Activated CD8-positive, alpha-beta T cell treated with anti-CD3 and anti-CD28 coated beads for 36 hours (primary cell): ENCODE measurements at regions not wholly inside any gene's neighbourhood (a gene's known extent, or its start where the extent isn't known, plus 50 kb on each side); places are given as distances from the start of the nearest gene placed in this dataset.
"Not testable (repeated sequence)": the region's sequence is repeated elsewhere in the genome, so short reads cannot be mapped to it uniquely, and the experiment has no call there.

Experiments used
- ATAC-seq: fragments of 200-7000 bp; cut with Tn5 transposase; one replicate; pipeline ENCODE4 v1.10.0; 2021; ENCODE audit warnings: mild to moderate bottlenecking, moderate library complexity
- CTCF ChIA-PET: fragments of 350-600 bp; sonication (Branson Sonifier 250); formaldehyde crosslinking; loops from one replicate; lab custom pipeline; 2021; ENCODE audit warnings: antibody characterized with exemption; lab: Charles Lee
- POLR2A ChIA-PET: fragments of 350-600 bp; sonication (Branson Sonifier 250); formaldehyde crosslinking; loops from one replicate; lab custom pipeline; 2021; ENCODE audit warnings: antibody characterized with exemption; lab: Charles Lee
- DNase-seq: peaks from one replicate; pipeline ENCODE4 v3.0.0-alpha.2; 2020
- H3K27ac Mint-ChIP-seq: one replicate; pipeline ENCODE4 v1.8.0; 2021; ENCODE audit warnings: mild to moderate bottlenecking, mixed read lengths
- H3K27me3 Mint-ChIP-seq: one replicate; pipeline ENCODE4 v1.8.0; 2021; ENCODE audit warnings: mixed read lengths
- H3K36me3 Mint-ChIP-seq: one replicate; pipeline ENCODE4 v1.8.0; 2021; ENCODE audit warnings: low read depth, mixed read lengths
- H3K4me1 Mint-ChIP-seq: one replicate; pipeline ENCODE4 v1.8.0; 2021; ENCODE audit warnings: low read depth, mixed read lengths
- H3K4me3 Mint-ChIP-seq: one replicate; pipeline ENCODE4 v1.8.0; 2021; ENCODE audit warnings: mild to moderate bottlenecking, moderate library complexity, mixed read lengths
- H3K9me3 Mint-ChIP-seq: one replicate; pipeline ENCODE4 v1.8.0; 2021; ENCODE audit warnings: mixed read lengths
- intact Hi-C: fragments of 100-400 bp; cut with micrococcal nuclease; formaldehyde crosslinking; loops from one replicate; pipeline ENCODE4 v1.10.0; 2022
- TF ChIP-seq, protein P1 (sequence below): fragments of 200-600 bp; IDR thresholded peaks from one replicate; pipeline ENCODE4 v1.8.0; 2022; ENCODE audit warnings: antibody characterized with exemption, mild to moderate bottlenecking

DNA sequence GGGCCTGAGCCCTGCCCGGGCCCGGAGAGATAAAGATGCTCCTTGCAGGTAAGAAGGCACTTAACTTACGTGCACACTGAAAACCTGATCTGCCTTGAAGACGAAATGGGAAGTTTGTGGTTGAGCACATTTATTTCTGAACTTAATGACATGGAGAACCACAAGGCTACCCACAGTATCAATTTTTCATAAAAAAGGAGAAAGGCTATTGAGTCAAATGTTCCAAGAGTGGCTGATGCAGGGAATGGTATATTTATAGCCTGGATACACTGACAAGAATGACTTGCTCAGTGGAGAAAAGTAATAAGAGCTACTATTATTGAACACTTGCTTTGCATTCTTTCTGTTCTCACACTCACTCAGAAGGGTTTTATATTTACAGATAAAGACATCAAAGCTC is 419.3 kb downstream of the ACTL7B start:
- POLR2A ChIA-PET = no interaction called here
- H3K9me3 Mint-ChIP-seq = peaks cover 8% of the 10 kb centered on the region
- no peak for ATAC-seq
- TF ChIP-seq, protein P1, sequence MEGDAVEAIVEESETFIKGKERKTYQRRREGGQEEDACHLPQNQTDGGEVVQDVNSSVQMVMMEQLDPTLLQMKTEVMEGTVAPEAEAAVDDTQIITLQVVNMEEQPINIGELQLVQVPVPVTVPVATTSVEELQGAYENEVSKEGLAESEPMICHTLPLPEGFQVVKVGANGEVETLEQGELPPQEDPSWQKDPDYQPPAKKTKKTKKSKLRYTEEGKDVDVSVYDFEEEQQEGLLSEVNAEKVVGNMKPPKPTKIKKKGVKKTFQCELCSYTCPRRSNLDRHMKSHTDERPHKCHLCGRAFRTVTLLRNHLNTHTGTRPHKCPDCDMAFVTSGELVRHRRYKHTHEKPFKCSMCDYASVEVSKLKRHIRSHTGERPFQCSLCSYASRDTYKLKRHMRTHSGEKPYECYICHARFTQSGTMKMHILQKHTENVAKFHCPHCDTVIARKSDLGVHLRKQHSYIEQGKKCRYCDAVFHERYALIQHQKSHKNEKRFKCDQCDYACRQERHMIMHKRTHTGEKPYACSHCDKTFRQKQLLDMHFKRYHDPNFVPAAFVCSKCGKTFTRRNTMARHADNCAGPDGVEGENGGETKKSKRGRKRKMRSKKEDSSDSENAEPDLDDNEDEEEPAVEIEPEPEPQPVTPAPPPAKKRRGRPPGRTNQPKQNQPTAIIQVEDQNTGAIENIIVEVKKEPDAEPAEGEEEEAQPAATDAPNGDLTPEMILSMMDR = no peak
- CTCF ChIA-PET = no interaction called here
- no peaks in the 10 kb centered on the region for H3K27me3 Mint-ChIP-seq
- no peak overlapping the region for H3K4me3 Mint-ChIP-seq
- no peaks in the 10 kb centered on the region for H3K4me1 Mint-ChIP-seq
- H3K27ac Mint-ChIP-seq = no peak overlapping the region
- no peak for DNase-seq
- no peaks in the 10 kb centered on the region for H3K36me3 Mint-ChIP-seq
- intact Hi-C loops = no loop called here

DNA sequence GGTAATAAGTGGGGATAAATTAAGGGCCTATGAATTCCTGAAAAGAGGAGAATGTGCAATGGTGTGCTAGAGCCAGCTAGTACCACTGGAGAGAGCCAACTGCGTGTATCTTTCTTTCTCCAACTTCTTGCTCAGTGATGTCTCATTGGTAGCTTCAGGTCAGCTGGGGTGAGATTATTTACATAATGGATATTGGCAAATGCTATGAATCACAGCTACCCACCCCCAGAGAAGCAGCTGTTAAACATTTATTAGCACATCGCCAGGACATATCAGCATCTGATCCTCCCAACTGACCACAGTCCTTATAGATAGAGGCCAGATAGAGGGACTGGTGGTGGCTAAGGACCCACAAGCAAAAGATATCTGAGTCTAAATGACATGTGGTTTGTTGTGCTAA is 421.3 kb downstream of the ACTL7B start:
- no peak overlapping the region for H3K4me3 Mint-ChIP-seq
- H3K4me1 Mint-ChIP-seq = no peaks in the 10 kb centered on the region
- peaks cover 14% of the 10 kb centered on the region for H3K9me3 Mint-ChIP-seq
- H3K27ac Mint-ChIP-seq = no peak overlapping the region
- intact Hi-C loops = no loop called here
- no peak for ATAC-seq
- TF ChIP-seq, protein P1 = no peak
- no peaks in the 10 kb centered on the region for H3K36me3 Mint-ChIP-seq
- H3K27me3 Mint-ChIP-seq = no peaks in the 10 kb centered on the region
- ChIA-PET CTCF (interaction anchor here (0.6 kb wide), 1 partner anchor 8 kb away, joined by 3 read pairs; no protein-coding TSS in a partner anchor), POLR2A (no interaction called here)
- no peak for DNase-seq

DNA sequence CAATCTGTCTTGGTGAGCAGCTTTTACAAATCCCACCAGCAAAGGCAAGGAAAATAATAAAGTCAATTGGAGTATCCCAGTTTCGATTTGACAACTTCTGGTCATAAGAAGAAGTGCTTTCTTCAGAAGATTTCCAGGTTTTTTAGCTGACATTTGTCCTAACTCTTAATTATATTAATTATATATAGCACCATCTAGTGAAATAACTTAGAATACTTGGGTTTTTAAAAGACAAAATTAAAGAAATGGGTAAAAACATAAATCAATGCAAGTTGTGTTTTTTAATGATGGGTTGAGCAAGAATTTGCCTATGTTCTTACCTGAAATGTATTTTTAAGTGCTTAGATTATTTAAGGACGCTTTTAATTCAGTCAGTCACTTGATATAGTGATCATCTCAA is 421.8 kb downstream of the ACTL7B start:
- ChIA-PET POLR2A (no interaction called here), CTCF (no interaction called here)
- TF ChIP-seq, protein P1 = no peak
- Mint-ChIP-seq H3K4me1 (no peaks in the 10 kb centered on the region), H3K9me3 (peaks cover 14% of the 10 kb centered on the region), H3K27me3 (no peaks in the 10 kb centered on the region), H3K36me3 (no peaks in the 10 kb centered on the region), H3K27ac (no peak overlapping the region), H3K4me3 (no peak overlapping the region)
- ATAC-seq = no peak
- DNase-seq = no peak
- intact Hi-C loops = no loop called here

DNA sequence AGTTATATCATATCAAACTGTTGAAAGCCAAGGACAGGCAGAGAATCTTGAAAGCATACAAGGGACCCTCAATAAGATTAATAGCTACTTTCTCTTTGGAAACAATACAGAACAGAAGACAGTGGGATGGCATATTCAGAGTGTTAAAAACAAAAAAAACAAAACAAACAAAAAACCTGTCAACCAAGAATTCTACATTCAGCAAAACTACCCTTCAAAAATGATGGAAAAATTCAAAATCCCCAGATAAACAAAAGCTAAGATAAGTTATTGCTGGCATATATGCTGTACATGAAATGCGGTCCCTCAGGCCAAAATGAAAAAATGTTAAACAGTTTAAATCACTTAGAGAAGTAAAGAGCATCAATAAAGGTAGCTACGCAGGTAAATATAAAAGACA is 425.1 kb downstream of the ACTL7B start:
- ChIA-PET POLR2A (no interaction called here), CTCF (no interaction called here)
- Mint-ChIP-seq H3K36me3 (no peaks in the 10 kb centered on the region), H3K4me3 (no peak overlapping the region), H3K4me1 (no peaks in the 10 kb centered on the region), H3K27ac (no peak overlapping the region), H3K9me3 (peaks cover 9% of the 10 kb centered on the region), H3K27me3 (no peaks in the 10 kb centered on the region)
- intact Hi-C loops = no loop called here
- DNase-seq (no peak), ATAC-seq (no peak)
- TF ChIP-seq, protein P1 = no peak

DNA sequence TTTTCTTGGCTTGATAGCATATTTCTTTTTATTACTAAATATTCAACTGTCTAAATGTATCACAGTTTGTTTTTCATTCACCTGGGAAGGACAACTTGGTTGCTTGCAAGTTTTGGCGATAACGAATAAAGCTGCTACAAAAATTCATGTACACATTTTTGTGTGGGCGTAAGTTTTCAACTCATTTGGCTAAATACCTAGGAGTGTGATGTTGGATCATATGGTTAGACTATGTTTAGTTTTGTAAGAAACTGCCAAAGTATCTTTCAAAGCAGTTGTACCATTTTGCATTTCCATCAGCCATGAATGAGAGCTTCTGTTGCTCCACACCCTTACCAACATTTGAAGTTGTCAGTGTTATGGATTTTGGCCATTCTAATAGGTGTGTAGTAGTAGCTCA is 428.0 kb downstream of the ACTL7B start:
- Mint-ChIP-seq H3K4me3 (no peak overlapping the region), H3K4me1 (no peaks in the 10 kb centered on the region), H3K27ac (no peak overlapping the region), H3K9me3 (peaks cover 9% of the 10 kb centered on the region), H3K27me3 (no peaks in the 10 kb centered on the region), H3K36me3 (no peaks in the 10 kb centered on the region)
- ChIA-PET CTCF (no interaction called here), POLR2A (no interaction called here)
- intact Hi-C loops = no loop called here
- TF ChIP-seq, protein P1 = no peak
- DNase-seq (no peak), ATAC-seq (no peak)

DNA sequence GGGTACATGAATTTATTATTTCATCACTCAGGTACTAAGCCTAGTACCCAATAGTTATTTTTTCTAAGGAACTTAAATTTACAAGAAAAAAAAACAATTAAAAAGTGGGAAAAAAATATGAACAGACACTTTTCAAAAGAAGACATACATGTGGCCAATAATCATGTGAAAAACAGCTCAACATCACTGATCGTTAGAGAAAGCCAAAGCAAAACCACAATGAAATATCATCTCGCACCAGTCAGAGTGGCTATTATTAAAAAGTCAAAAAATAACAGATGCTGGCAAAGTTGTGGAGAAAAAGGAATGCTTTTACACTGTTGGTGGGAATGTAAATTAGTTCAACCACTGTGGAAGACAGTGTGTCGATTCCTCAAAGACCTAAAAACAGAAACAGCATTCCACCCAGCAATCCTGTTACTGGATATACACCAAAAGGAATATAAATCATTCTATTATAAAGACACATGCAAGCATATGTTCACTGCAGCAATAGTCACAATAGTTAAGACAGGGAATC is 429.3 kb downstream of the ACTL7B start:
- DNase-seq, H3K4me3 Mint-ChIP-seq, H3K27me3 Mint-ChIP-seq, ATAC-seq, H3K4me1 Mint-ChIP-seq, H3K9me3 Mint-ChIP-seq, H3K27ac Mint-ChIP-seq, POLR2A ChIA-PET, H3K36me3 Mint-ChIP-seq, intact Hi-C loops: not testable (repeated sequence)
- CTCF ChIA-PET = interaction anchor here (0.6 kb wide), 1 partner anchor 8 kb away, joined by 3 read pairs; no protein-coding TSS in a partner anchor
